IPS DF 6.9 (cell line): ENCODE measurements at regions not wholly inside any gene's neighbourhood (a gene's known extent, or its start where the extent isn't known, plus 50 kb on each side); places are given as distances from the start of the nearest gene placed in this dataset.
"Not testable (repeated sequence)": the region's sequence is repeated elsewhere in the genome, so short reads cannot be mapped to it uniquely, and the experiment has no call there.

ENCODE experiments used
- DNase-seq: peaks from one replicate; pipeline ENCODE4 v3.0.0-alpha.2; 2013; ENCODE audit warnings: low read depth, low spot score
- H3K27ac ChIP-seq: one replicate; pipeline ENCODE4 v1.5.1; 2013; ENCODE audit warnings: low read length, control low read depth
- H3K27me3 ChIP-seq: 2 replicates; pipeline ENCODE4 v1.6.1; 2013; ENCODE audit warnings: mild to moderate bottlenecking, low read length; ENCODE audit not compliant: control insufficient read depth, insufficient read depth
- H3K36me3 ChIP-seq: 2 replicates; pipeline ENCODE4 v1.6.1; 2013; ENCODE audit warnings: low read length; ENCODE audit not compliant: control insufficient read depth, insufficient read depth
- H3K4me1 ChIP-seq: 2 replicates; pipeline ENCODE4 v1.6.1; 2013; ENCODE audit warnings: low read length; ENCODE audit not compliant: control insufficient read depth, insufficient read depth
- H3K4me3 ChIP-seq: 2 replicates; pipeline ENCODE4 v1.5.1; 2013; ENCODE audit warnings: mild to moderate bottlenecking, low read length
- H3K9me3 ChIP-seq: 2 replicates; pipeline ENCODE4 v1.6.1; 2013; ENCODE audit warnings: low read length, inconsistent platforms; ENCODE audit not compliant: control insufficient read depth, insufficient read depth
- WGBS: extraction: QIAGEN DNeasy Blood & Tissue Kit; methylation state at CpG from one replicate; pipeline ENCODE4 v1.1.7; 2013; ENCODE audit warnings: mixed read lengths, missing lambda C conversion rate; ENCODE audit not compliant: insufficient read length, insufficient coverage; 5-methylcytosine and 5-hydroxymethylcytosine counted together

GRCh38 chr15:101876031-101876430, 64.0 kb downstream of the OR4F15 start:
- H3K4me3 ChIP-seq, H3K36me3 ChIP-seq, H3K9me3 ChIP-seq, H3K27ac ChIP-seq, H3K27me3 ChIP-seq, DNase-seq, H3K4me1 ChIP-seq: not testable (repeated sequence)
- no CpG with 5 or more reads among the region's 4 CpGs for WGBS

- H3K4me3 ChIP-seq, DNase-seq, H3K36me3 ChIP-seq, H3K27ac ChIP-seq, H3K27me3 ChIP-seq, H3K4me1 ChIP-seq, H3K9me3 ChIP-seq: not testable (repeated sequence)
- no CpG with 5 or more reads among the region's 3 CpGs for WGBS
Measured at GRCh38 chr15:101877649-101878048, 65.6 kb downstream of the OR4F15 start.

GRCh38 chr15:101912349-101913287, 100.6 kb downstream of the OR4F15 start:
- WGBS: no CpG with 5 or more reads among the region's 5 CpGs

GRCh38 chr15:101924554-101924953, 112.6 kb downstream of the OR4F15 start:
- H3K27ac ChIP-seq, H3K36me3 ChIP-seq, H3K27me3 ChIP-seq, H3K4me1 ChIP-seq, DNase-seq, H3K4me3 ChIP-seq, H3K9me3 ChIP-seq: not testable (repeated sequence)
- WGBS: no CpG with 5 or more reads among the region's 2 CpGs

More at GRCh38 chr15:101912349-101913287, 100.6 kb downstream of the OR4F15 start:
- not testable (repeated sequence) for H3K27me3 ChIP-seq, DNase-seq, H3K36me3 ChIP-seq, H3K9me3 ChIP-seq, H3K4me3 ChIP-seq, H3K27ac ChIP-seq, H3K4me1 ChIP-seq

- H3K4me1 ChIP-seq, DNase-seq, H3K9me3 ChIP-seq, H3K4me3 ChIP-seq, H3K36me3 ChIP-seq, H3K27ac ChIP-seq, H3K27me3 ChIP-seq: not testable (repeated sequence)
- WGBS: no CpG with 5 or more reads among the region's 3 CpGs
Measured at GRCh38 chr15:101934506-101934905, 122.5 kb downstream of the OR4F15 start.

GRCh38 chr15:101937362-101937761, 125.4 kb downstream of the OR4F15 start:
- H3K36me3 ChIP-seq, H3K4me1 ChIP-seq, H3K9me3 ChIP-seq, DNase-seq, H3K4me3 ChIP-seq, H3K27ac ChIP-seq, H3K27me3 ChIP-seq: not testable (repeated sequence)
- WGBS: no CpG with 5 or more reads among the region's 1 CpG

GRCh38 chr15:101938555-101938954, 126.6 kb downstream of the OR4F15 start:
- not testable (repeated sequence) for H3K27ac ChIP-seq, H3K27me3 ChIP-seq, H3K36me3 ChIP-seq, H3K4me3 ChIP-seq, H3K4me1 ChIP-seq, DNase-seq, H3K9me3 ChIP-seq
- no CpG with 5 or more reads among the region's 7 CpGs for WGBS

- DNase-seq, H3K27ac ChIP-seq: not testable (repeated sequence)
- no CpG with 5 or more reads among the region's 2 CpGs for WGBS
Measured at GRCh38 chr15:101945896-101946295, 133.9 kb downstream of the OR4F15 start.

GRCh38 chr15:101948491-101949010, 136.5 kb downstream of the OR4F15 start:
- DNase-seq, H3K4me1 ChIP-seq, H3K36me3 ChIP-seq, H3K27me3 ChIP-seq, H3K4me3 ChIP-seq, H3K27ac ChIP-seq, H3K9me3 ChIP-seq: not testable (repeated sequence)
- no CpG with 5 or more reads among the region's 2 CpGs for WGBS

More at GRCh38 chr15:101945896-101946295, 133.9 kb downstream of the OR4F15 start:
- not testable (repeated sequence) for H3K9me3 ChIP-seq, H3K36me3 ChIP-seq, H3K27me3 ChIP-seq, H3K4me1 ChIP-seq, H3K4me3 ChIP-seq

- not testable (repeated sequence) for H3K27me3 ChIP-seq, H3K9me3 ChIP-seq, H3K4me3 ChIP-seq, H3K36me3 ChIP-seq, H3K27ac ChIP-seq, DNase-seq, H3K4me1 ChIP-seq
- no CpG with 5 or more reads among the region's 1 CpG for WGBS
Measured at GRCh38 chr15:101949380-101950065, 137.5 kb downstream of the OR4F15 start.
